ENCODE measurements at regions not wholly inside any gene's neighbourhood (a gene's known extent, or its start where the extent isn't known, plus 50 kb on each side); places are given as distances from the start of the nearest gene placed in this dataset.
A peak's percentile ranks its signal among the peaks of the same experiment; 100 is the strongest.

- Histone ChIP-seq H3K4me1 (no peaks in the 10 kb centered on the region), H3K27me3 (no peaks in the 10 kb centered on the region), H3K27ac (no peak overlapping the region), H3K4me3 (no peak overlapping the region), H3K36me3 (no peaks in the 10 kb centered on the region), H3K9me3 (no peaks in the 10 kb centered on the region)
- no peak for DNase-seq
- TF ChIP-seq, protein P1, sequence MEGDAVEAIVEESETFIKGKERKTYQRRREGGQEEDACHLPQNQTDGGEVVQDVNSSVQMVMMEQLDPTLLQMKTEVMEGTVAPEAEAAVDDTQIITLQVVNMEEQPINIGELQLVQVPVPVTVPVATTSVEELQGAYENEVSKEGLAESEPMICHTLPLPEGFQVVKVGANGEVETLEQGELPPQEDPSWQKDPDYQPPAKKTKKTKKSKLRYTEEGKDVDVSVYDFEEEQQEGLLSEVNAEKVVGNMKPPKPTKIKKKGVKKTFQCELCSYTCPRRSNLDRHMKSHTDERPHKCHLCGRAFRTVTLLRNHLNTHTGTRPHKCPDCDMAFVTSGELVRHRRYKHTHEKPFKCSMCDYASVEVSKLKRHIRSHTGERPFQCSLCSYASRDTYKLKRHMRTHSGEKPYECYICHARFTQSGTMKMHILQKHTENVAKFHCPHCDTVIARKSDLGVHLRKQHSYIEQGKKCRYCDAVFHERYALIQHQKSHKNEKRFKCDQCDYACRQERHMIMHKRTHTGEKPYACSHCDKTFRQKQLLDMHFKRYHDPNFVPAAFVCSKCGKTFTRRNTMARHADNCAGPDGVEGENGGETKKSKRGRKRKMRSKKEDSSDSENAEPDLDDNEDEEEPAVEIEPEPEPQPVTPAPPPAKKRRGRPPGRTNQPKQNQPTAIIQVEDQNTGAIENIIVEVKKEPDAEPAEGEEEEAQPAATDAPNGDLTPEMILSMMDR (IDR thresholded peaks at IDR 0.05): no peak
- no peak for TF ChIP-seq POLR2A (IDR thresholded peaks at IDR 0.05)
Observed at GRCh38 chr5:96285823-96286222, 147.2 kb downstream of the PCSK1 start.

DNA sequence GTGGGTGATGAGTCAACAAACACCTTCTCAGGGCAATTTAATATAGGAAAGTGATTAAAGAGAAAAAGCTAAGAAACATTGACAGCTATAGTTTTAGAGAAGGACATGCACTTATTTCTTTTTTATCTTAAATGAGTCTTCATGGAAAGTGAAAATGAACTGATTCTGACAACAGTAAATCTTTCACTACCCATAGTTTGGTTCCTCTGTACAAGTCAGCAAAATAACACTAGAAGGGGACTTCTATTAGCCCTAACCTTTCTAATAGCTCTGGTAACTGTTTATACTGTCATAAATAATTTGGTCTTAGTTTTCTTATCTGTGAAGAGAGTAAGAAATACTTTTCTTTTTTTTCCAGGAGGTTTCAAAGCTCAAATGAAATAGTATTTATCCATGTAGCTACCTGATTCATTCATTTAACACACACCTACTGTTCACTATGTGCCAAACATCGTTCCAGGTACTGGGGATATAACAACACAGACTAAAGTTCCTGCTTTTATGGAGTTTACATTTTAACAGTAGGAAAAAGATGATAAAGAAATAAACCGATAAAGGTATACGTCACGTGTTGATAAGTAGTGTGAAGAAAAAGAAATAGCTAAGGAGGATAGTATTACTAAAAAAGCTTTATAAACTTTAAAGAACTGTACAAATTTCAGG is 148.2 kb downstream of the PCSK1 start:
- H3K36me3 ChIP-seq: no peaks in the 10 kb centered on the region
- H3K4me3 ChIP-seq: no peak overlapping the region
- no peaks in the 10 kb centered on the region for H3K27me3 ChIP-seq
- H3K4me1 ChIP-seq: no peaks in the 10 kb centered on the region
- no peak overlapping the region for H3K27ac ChIP-seq
- no peaks in the 10 kb centered on the region for H3K9me3 ChIP-seq
- TF ChIP-seq POLR2A (IDR thresholded peaks at IDR 0.05): no peak
- TF ChIP-seq, protein P1 (IDR thresholded peaks at IDR 0.05): peak in 2 of 6 experiments; percentile 14 to 20
- no peak for DNase-seq

- TF ChIP-seq, protein P1 (IDR thresholded peaks at IDR 0.05): no peak
- TF ChIP-seq POLR2A (IDR thresholded peaks at IDR 0.05): no peak
- no peak for DNase-seq
- Histone ChIP-seq H3K27me3 (no peaks in the 10 kb centered on the region), H3K36me3 (no peaks in the 10 kb centered on the region), H3K9me3 (no peaks in the 10 kb centered on the region), H3K27ac (no peak overlapping the region), H3K4me3 (no peak overlapping the region), H3K4me1 (no peaks in the 10 kb centered on the region)
Observed at GRCh38 chr5:96283589-96283988, 149.5 kb downstream of the PCSK1 start.

DNA sequence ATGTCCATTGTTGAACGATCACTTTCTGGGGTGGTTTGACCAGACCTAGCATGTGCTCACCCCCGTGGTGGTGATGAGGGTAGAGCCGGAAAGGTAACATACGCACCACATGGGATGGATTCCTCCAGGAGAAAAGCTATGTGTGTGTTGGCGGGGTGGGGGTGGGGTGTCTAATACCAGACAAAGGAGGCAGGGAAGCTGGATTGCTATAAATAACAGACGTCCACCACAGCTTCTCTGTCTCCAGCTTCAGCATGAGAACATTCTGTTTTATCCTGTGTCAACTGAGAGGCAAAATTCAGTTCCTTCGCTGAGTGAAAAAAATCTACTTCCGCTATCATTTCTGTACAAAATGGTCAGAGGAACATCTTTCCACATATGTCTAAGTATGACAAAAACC is 151.0 kb downstream of the PCSK1 start:
- Histone ChIP-seq H3K27me3 (no peaks in the 10 kb centered on the region), H3K36me3 (no peaks in the 10 kb centered on the region), H3K4me3 (no peak overlapping the region), H3K27ac (no peak overlapping the region), H3K4me1 (no peaks in the 10 kb centered on the region), H3K9me3 (no peaks in the 10 kb centered on the region)
- TF ChIP-seq, protein P1 (IDR thresholded peaks at IDR 0.05): no peak
- DNase-seq: no peak

- Histone ChIP-seq H3K27me3 (no peaks in the 10 kb centered on the region), H3K27ac (no peak overlapping the region), H3K9me3 (no peaks in the 10 kb centered on the region), H3K4me3 (no peak overlapping the region), H3K4me1 (no peaks in the 10 kb centered on the region), H3K36me3 (no peaks in the 10 kb centered on the region)
- DNase-seq: no peak
- TF ChIP-seq POLR2A (IDR thresholded peaks at IDR 0.05): no peak
- TF ChIP-seq, protein P1 (IDR thresholded peaks at IDR 0.05): no peak
Observed at GRCh38 chr5:96280946-96281393, 152.1 kb downstream of the PCSK1 start.
